Calu3 (cell line): ENCODE measurements at regions not wholly inside any gene's neighbourhood (a gene's known extent, or its start where the extent isn't known, plus 50 kb on each side); places are given as distances from the start of the nearest gene placed in this dataset.

Experiments
- BruUV-seq: library from RNA; stranded (reverse); fragments of 400-500 nt; replicated peaks from 2 replicates; lab custom pipeline; 2021; lab: Mats Ljungman, UMichigan
- CTCF ChIA-PET: fragments of 300-600 bp; sonication (Branson Sonifier 250); formaldehyde crosslinking; loops from one replicate; lab custom pipeline; 2022; ENCODE audit warnings: antibody characterized with exemption; lab: Charles Lee
- DNase-seq: peaks from one replicate; pipeline ENCODE4 v3.0.0; 2022
- H3K27ac Mint-ChIP-seq: one replicate; pipeline ENCODE4 v1.8.0; 2022; ENCODE audit warnings: mixed read lengths; ENCODE audit not compliant: unreplicated experiment
- H3K27me3 Mint-ChIP-seq: one replicate; pipeline ENCODE4 v1.8.0; 2022; ENCODE audit warnings: mixed read lengths; ENCODE audit not compliant: unreplicated experiment
- H3K36me3 Mint-ChIP-seq: one replicate; pipeline ENCODE4 v1.8.0; 2022; ENCODE audit warnings: mild to moderate bottlenecking, moderate library complexity, mixed read lengths; ENCODE audit not compliant: insufficient read depth, unreplicated experiment
- H3K4me1 Mint-ChIP-seq: one replicate; pipeline ENCODE4 v1.8.0; 2022; ENCODE audit warnings: mild to moderate bottlenecking, low read depth, mixed read lengths; ENCODE audit not compliant: unreplicated experiment
- H3K4me3 Mint-ChIP-seq: one replicate; pipeline ENCODE4 v1.8.0; 2022; ENCODE audit warnings: mild to moderate bottlenecking, low read depth, moderate library complexity, mixed read lengths; ENCODE audit not compliant: unreplicated experiment
- H3K9me3 Mint-ChIP-seq: one replicate; pipeline ENCODE4 v1.8.0; 2022; ENCODE audit warnings: low read depth, mixed read lengths; ENCODE audit not compliant: unreplicated experiment
- CTCF ChIP-seq: fragments of 200-600 bp; IDR thresholded peaks from one replicate; pipeline ENCODE4 v1.8.0; 2022; ENCODE audit warnings: antibody characterized with exemption; ENCODE audit not compliant: unreplicated experiment
- intact Hi-C: fragments of 100-400 bp; cut with micrococcal nuclease; formaldehyde crosslinking; loops from one replicate; pipeline ENCODE4 v1.10.0; 2022; ENCODE audit not compliant: unreplicated experiment

GRCh38 chr3:67305922-67306321, 307.8 kb downstream of the KBTBD8 start:
- no peaks in the 10 kb centered on the region for H3K27me3 Mint-ChIP-seq
- H3K27ac Mint-ChIP-seq, result no peak overlapping the region
- CTCF ChIA-PET, result no interaction called here
- no peak for DNase-seq
- H3K4me1 Mint-ChIP-seq, result no peaks in the 10 kb centered on the region
- intact Hi-C loops, result no loop called here
- H3K4me3 Mint-ChIP-seq, result no peak overlapping the region
- no TSS peak for BruUV-seq
- no peaks in the 10 kb centered on the region for H3K36me3 Mint-ChIP-seq
- no peak for TF ChIP-seq CTCF
- H3K9me3 Mint-ChIP-seq, result peaks cover 5% of the 10 kb centered on the region

GRCh38 chr3:67311440-67311839, 313.3 kb downstream of the KBTBD8 start:
- no peaks in the 10 kb centered on the region for H3K27me3 Mint-ChIP-seq
- peaks cover 9% of the 10 kb centered on the region for H3K9me3 Mint-ChIP-seq
- no peaks in the 10 kb centered on the region for H3K4me1 Mint-ChIP-seq
- CTCF ChIA-PET, result no interaction called here
- intact Hi-C loops, result no loop called here
- TF ChIP-seq CTCF, result no peak
- H3K4me3 Mint-ChIP-seq, result no peak overlapping the region
- DNase-seq, result no peak
- no peaks in the 10 kb centered on the region for H3K36me3 Mint-ChIP-seq
- no peak overlapping the region for H3K27ac Mint-ChIP-seq
- no TSS peak for BruUV-seq

- no peak for TF ChIP-seq CTCF
- H3K4me3 Mint-ChIP-seq, result no peak overlapping the region
- H3K27me3 Mint-ChIP-seq, result no peaks in the 10 kb centered on the region
- no peaks in the 10 kb centered on the region for H3K4me1 Mint-ChIP-seq
- BruUV-seq, result no TSS peak
- intact Hi-C loops, result no loop called here
- DNase-seq, result no peak
- CTCF ChIA-PET, result no interaction called here
- no peaks in the 10 kb centered on the region for H3K36me3 Mint-ChIP-seq
- H3K27ac Mint-ChIP-seq, result no peak overlapping the region
- H3K9me3 Mint-ChIP-seq, result peaks cover 9% of the 10 kb centered on the region
These were observed 314.0 kb downstream of the KBTBD8 start for GRCh38 chr3:67312155-67312554.

GRCh38 chr3:67318162-67318561, 320.1 kb downstream of the KBTBD8 start:
- no peaks in the 10 kb centered on the region for H3K36me3 Mint-ChIP-seq
- no peak for TF ChIP-seq CTCF
- no peak overlapping the region for H3K4me3 Mint-ChIP-seq
- CTCF ChIA-PET, result no interaction called here
- H3K4me1 Mint-ChIP-seq, result no peaks in the 10 kb centered on the region
- intact Hi-C loops, result no loop called here
- no peaks in the 10 kb centered on the region for H3K27me3 Mint-ChIP-seq
- no peak for DNase-seq
- peaks cover 8% of the 10 kb centered on the region for H3K9me3 Mint-ChIP-seq
- H3K27ac Mint-ChIP-seq, result no peak overlapping the region
- no TSS peak for BruUV-seq
